ENCODE measurements at regions not wholly inside any gene's neighbourhood (a gene's known extent, or its start where the extent isn't known, plus 50 kb on each side); places are given as distances from the start of the nearest gene placed in this dataset.

DNA sequence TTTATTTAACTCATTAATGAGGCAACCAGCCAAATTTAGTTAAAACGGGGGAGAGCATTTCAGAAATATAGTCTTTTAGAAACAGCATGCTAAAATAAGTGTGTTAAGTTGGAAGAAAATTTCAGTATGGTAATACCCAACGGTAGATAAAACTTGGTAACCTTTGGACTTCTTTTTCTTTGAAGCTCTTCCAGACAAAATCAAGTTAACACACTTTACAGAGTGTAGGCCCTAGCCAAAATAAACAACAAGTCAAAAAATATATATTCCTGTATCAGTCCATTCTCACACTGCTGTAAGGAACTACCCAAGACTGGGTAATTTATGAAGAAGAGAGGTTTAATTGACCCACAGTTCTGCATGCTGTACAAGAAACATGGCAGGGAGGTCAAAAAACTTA lies 279.6 kb downstream of the HIVEP2 start:
- TF ChIP-seq POLR2A (IDR thresholded peaks at IDR 0.05) (no peak), EP300 (IDR thresholded peaks at IDR 0.05) (no peak)
